NT2/D1 (cell line): ENCODE measurements at regions not wholly inside any gene's neighbourhood (a gene's known extent, or its start where the extent isn't known, plus 50 kb on each side); places are given as distances from the start of the nearest gene placed in this dataset.

Experiments
- DNase-seq: peaks from one replicate; pipeline ENCODE4 v3.0.0-alpha.2; 2011; ENCODE audit warnings: low read depth, low spot score
- H3K27me3 ChIP-seq: 2 replicates; pipeline ENCODE4 v1.6.0; 2011; ENCODE audit warnings: mild to moderate bottlenecking; ENCODE audit not compliant: insufficient read length, insufficient read depth
- H3K36me3 ChIP-seq: 2 replicates; pipeline ENCODE4 v1.6.1; 2011; ENCODE audit warnings: mild to moderate bottlenecking, low read length, mixed read lengths; ENCODE audit not compliant: insufficient read depth, insufficient read length
- H3K4me1 ChIP-seq: 2 replicates; pipeline ENCODE4 v1.5.1; 2011; ENCODE audit not compliant: insufficient read depth, insufficient read length
- H3K4me3 ChIP-seq: 2 replicates; pipeline ENCODE4 v1.5.1; 2011; ENCODE audit warnings: low read depth; ENCODE audit not compliant: insufficient read length
- H3K9ac ChIP-seq: 2 replicates; pipeline ENCODE4 v1.6.0; 2011; ENCODE audit warnings: low read depth; ENCODE audit not compliant: insufficient read length
- H3K9me3 ChIP-seq: 2 replicates; pipeline ENCODE4 v1.5.1; 2011; ENCODE audit warnings: mild to moderate bottlenecking, low read length; ENCODE audit not compliant: insufficient read depth
- SUZ12 ChIP-seq: IDR thresholded peaks from 2 replicates; pipeline ENCODE4 v1.6.1; 2011; ENCODE audit not compliant: insufficient read length, insufficient read depth; ENCODE audit errors: extremely low read depth
- YY1 ChIP-seq: IDR thresholded peaks from 2 replicates; pipeline ENCODE4 v1.6.1; 2011; ENCODE audit not compliant: insufficient read length, insufficient read depth
- ZNF274 ChIP-seq: IDR thresholded peaks from 2 replicates; pipeline ENCODE4 v1.6.1; 2011; ENCODE audit warnings: mild to moderate bottlenecking, low read depth, low read length

GRCh38 chr3:76724706-76725105 lies 315.2 kb upstream of the ROBO2 start:
- Histone ChIP-seq H3K9me3 (no peaks in the 10 kb centered on the region), H3K4me1 (no peaks in the 10 kb centered on the region), H3K27me3 (no peaks in the 10 kb centered on the region), H3K36me3 (no peaks in the 10 kb centered on the region), H3K4me3 (no peak overlapping the region), H3K9ac (no peak overlapping the region)
- TF ChIP-seq SUZ12 (no peak), YY1 (no peak), ZNF274 (no peak)
- no peak for DNase-seq

GRCh38 chr3:76726034-76726433 lies 313.9 kb upstream of the ROBO2 start:
- no peak for TF ChIP-seq YY1
- no peaks in the 10 kb centered on the region for H3K4me1 ChIP-seq

GRCh38 chr3:76728426-76728825 lies 311.5 kb upstream of the ROBO2 start:
- DNase-seq: no peak
- no peak overlapping the region for H3K9ac ChIP-seq
- H3K27me3 ChIP-seq: no peaks in the 10 kb centered on the region
- no peak overlapping the region for H3K4me3 ChIP-seq
- no peaks in the 10 kb centered on the region for H3K4me1 ChIP-seq
- TF ChIP-seq YY1 (no peak), ZNF274 (no peak), SUZ12 (no peak)
- no peaks in the 10 kb centered on the region for H3K9me3 ChIP-seq
- no peaks in the 10 kb centered on the region for H3K36me3 ChIP-seq

More at GRCh38 chr3:76726034-76726433, 313.9 kb upstream of the ROBO2 start:
- Histone ChIP-seq H3K36me3 (no peaks in the 10 kb centered on the region), H3K4me3 (no peak overlapping the region), H3K27me3 (no peaks in the 10 kb centered on the region), H3K9me3 (no peaks in the 10 kb centered on the region), H3K9ac (no peak overlapping the region)
- DNase-seq: no peak

- no peak overlapping the region for H3K9ac ChIP-seq
- TF ChIP-seq ZNF274 (no peak), SUZ12 (no peak)
- no peak overlapping the region for H3K4me3 ChIP-seq
- H3K36me3 ChIP-seq: no peaks in the 10 kb centered on the region
- no peak for DNase-seq
- no peaks in the 10 kb centered on the region for H3K4me1 ChIP-seq
- H3K27me3 ChIP-seq: no peaks in the 10 kb centered on the region
- H3K9me3 ChIP-seq: no peaks in the 10 kb centered on the region
These were observed 308.4 kb upstream of the ROBO2 start for GRCh38 chr3:76731471-76731870.

- TF ChIP-seq ZNF274 (no peak), YY1 (no peak), SUZ12 (no peak)
- no peaks in the 10 kb centered on the region for H3K9me3 ChIP-seq
These were observed 306.7 kb upstream of the ROBO2 start for GRCh38 chr3:76733073-76733759.

GRCh38 chr3:76735152-76735551 lies 304.7 kb upstream of the ROBO2 start:
- no peak overlapping the region for H3K4me3 ChIP-seq
- no peak overlapping the region for H3K9ac ChIP-seq
- TF ChIP-seq SUZ12 (no peak), YY1 (no peak), ZNF274 (no peak)
- no peaks in the 10 kb centered on the region for H3K27me3 ChIP-seq
- no peak for DNase-seq
- no peaks in the 10 kb centered on the region for H3K36me3 ChIP-seq
- H3K4me1 ChIP-seq: no peaks in the 10 kb centered on the region
- no peaks in the 10 kb centered on the region for H3K9me3 ChIP-seq

More at GRCh38 chr3:76733073-76733759, 306.7 kb upstream of the ROBO2 start:
- Histone ChIP-seq H3K4me1 (no peaks in the 10 kb centered on the region), H3K36me3 (no peaks in the 10 kb centered on the region), H3K4me3 (no peak overlapping the region), H3K27me3 (no peaks in the 10 kb centered on the region), H3K9ac (no peak overlapping the region)
- no peak for DNase-seq

- DNase-seq: no peak
- Histone ChIP-seq H3K9me3 (no peaks in the 10 kb centered on the region), H3K36me3 (no peaks in the 10 kb centered on the region), H3K4me3 (no peak overlapping the region), H3K27me3 (no peaks in the 10 kb centered on the region), H3K9ac (no peak overlapping the region), H3K4me1 (no peaks in the 10 kb centered on the region)
- TF ChIP-seq YY1 (no peak), SUZ12 (no peak), ZNF274 (no peak)
These were observed 286.3 kb upstream of the ROBO2 start for GRCh38 chr3:76753599-76753998.
